ENCODE measurements at regions not wholly inside any gene's neighbourhood (a gene's known extent, or its start where the extent isn't known, plus 50 kb on each side); places are given as distances from the start of the nearest gene placed in this dataset.

DNA sequence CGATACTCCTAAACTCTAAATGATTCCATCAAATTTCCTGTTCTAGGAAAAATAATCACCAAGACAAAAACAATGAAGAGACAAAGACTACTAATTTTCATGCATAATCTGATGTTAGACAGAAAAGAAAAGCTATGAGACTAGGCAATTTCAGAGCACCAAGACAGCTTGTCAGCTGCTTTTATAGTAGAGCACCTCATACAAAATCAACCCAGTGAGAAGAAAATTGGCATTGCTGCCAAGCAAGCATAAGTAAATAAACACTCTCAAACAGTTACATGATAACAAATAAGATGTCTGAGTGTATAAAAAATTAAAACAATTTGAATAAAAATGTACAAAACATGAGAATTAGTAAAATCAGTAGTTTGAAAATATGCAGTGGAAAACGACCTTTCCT, 1544.6 kb downstream of the C4orf33 start:
- Histone ChIP-seq H3K4me1 (ENCODE audit: insufficient read depth, low read length) (no peaks in the 10 kb centered on the region), H3K27ac (ENCODE audit: low read depth in 1 of 2, low read length in 2 of 2) (no peak overlapping the region), H3K27me3 (ENCODE audit: control insufficient read depth in 1 of 2, insufficient read depth in 2 of 2, low read length in 2 of 2) (no peaks in the 10 kb centered on the region), H3K36me3 (ENCODE audit: insufficient read depth, low read length) (no peaks in the 10 kb centered on the region), H3K9me3 (ENCODE audit: control insufficient read depth in 1 of 2, insufficient read depth in 1 of 2, low read length in 2 of 2) (no peaks in the 10 kb centered on the region), H3K4me3 (ENCODE audit: low read length) (no peak overlapping the region)
- Mint-ChIP-seq H3K9me3 (peaks cover 5% of the 10 kb centered on the region), H3K27ac (no peak overlapping the region), H3K27me3 (no peaks in the 10 kb centered on the region), H3K4me1 (ENCODE audit: low read depth) (no peaks in the 10 kb centered on the region), H3K4me3 (no peak overlapping the region), H3K36me3 (ENCODE audit: low read depth) (no peaks in the 10 kb centered on the region)
- no peak for DNase-seq
- TF ChIP-seq, protein P1, sequence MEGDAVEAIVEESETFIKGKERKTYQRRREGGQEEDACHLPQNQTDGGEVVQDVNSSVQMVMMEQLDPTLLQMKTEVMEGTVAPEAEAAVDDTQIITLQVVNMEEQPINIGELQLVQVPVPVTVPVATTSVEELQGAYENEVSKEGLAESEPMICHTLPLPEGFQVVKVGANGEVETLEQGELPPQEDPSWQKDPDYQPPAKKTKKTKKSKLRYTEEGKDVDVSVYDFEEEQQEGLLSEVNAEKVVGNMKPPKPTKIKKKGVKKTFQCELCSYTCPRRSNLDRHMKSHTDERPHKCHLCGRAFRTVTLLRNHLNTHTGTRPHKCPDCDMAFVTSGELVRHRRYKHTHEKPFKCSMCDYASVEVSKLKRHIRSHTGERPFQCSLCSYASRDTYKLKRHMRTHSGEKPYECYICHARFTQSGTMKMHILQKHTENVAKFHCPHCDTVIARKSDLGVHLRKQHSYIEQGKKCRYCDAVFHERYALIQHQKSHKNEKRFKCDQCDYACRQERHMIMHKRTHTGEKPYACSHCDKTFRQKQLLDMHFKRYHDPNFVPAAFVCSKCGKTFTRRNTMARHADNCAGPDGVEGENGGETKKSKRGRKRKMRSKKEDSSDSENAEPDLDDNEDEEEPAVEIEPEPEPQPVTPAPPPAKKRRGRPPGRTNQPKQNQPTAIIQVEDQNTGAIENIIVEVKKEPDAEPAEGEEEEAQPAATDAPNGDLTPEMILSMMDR (IDR thresholded peaks at IDR 0.05) = no peak
- ATAC-seq (ENCODE audit: poor library complexity) = no peak
- CTCF ChIA-PET = no interaction called here
- POLR2A ChIA-PET = no interaction called here
- intact Hi-C loops (cut with DNase I, micrococcal nuclease) = no loop called here

DNA sequence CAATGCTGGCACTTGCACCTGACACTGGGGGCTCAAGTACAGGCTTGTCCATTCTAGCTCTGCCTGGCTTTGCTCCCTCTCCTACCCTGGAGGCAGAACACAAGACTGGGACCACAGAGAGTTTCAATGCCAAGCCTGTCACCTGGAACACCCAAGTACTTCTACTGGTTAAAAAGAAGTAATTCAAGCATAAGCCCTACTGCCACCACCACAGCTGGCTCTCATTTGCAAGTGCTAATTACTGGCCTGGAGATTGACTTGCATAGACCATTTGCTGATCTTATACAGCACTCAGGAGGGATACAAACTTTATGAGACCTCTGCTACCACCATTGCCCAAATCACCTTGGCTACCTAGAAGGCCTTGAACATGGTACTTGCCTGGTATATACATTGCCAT, 1550.9 kb downstream of the C4orf33 start:
- H3K36me3 ChIP-seq (ENCODE audit: insufficient read depth, low read length) = no peaks in the 10 kb centered on the region
- no peak for DNase-seq
- no peaks in the 10 kb centered on the region for H3K4me1 ChIP-seq (ENCODE audit: insufficient read depth, low read length)
- H3K27ac ChIP-seq (ENCODE audit: low read depth in 1 of 2, low read length in 2 of 2) = no peak overlapping the region
- Mint-ChIP-seq H3K27ac (no peak overlapping the region), H3K4me1 (ENCODE audit: low read depth) (no peaks in the 10 kb centered on the region), H3K9me3 (no peaks in the 10 kb centered on the region), H3K36me3 (ENCODE audit: low read depth) (no peaks in the 10 kb centered on the region), H3K4me3 (no peak overlapping the region), H3K27me3 (no peaks in the 10 kb centered on the region)
- H3K9me3 ChIP-seq (ENCODE audit: control insufficient read depth in 1 of 2, insufficient read depth in 1 of 2, low read length in 2 of 2) = peaks cover 0 to 4% of the 10 kb centered on the region in 2 experiments
- ChIA-PET CTCF (no interaction called here), POLR2A (no interaction called here)
- no peaks in the 10 kb centered on the region for H3K27me3 ChIP-seq (ENCODE audit: control insufficient read depth in 1 of 2, insufficient read depth in 2 of 2, low read length in 2 of 2)
- no peak overlapping the region for H3K4me3 ChIP-seq (ENCODE audit: low read length)
- TF ChIP-seq, protein P1 (IDR thresholded peaks at IDR 0.05) = no peak
- intact Hi-C loops (cut with DNase I, micrococcal nuclease) = no loop called here
- no peak for ATAC-seq (ENCODE audit: poor library complexity)

DNA sequence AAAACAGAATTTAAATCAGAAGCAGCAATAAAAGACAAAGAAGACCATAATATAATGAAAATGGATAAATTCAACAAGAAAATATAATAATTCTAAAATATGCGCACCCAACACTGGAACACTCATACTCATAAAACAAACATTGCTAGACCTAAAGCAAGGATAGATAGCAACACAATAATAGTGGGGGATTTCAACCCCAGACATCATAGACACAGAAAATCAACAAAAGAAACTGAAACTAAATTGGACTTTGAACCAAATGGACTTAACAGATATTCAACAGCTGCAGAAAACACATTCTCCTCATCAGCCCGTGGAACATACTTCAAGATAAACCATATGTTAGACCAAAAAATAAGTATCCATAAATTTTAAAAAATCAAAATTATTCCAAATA, 1552.6 kb downstream of the C4orf33 start:
- no peak overlapping the region for H3K4me3 ChIP-seq (ENCODE audit: low read length)
- H3K27ac ChIP-seq (ENCODE audit: low read depth in 1 of 2, low read length in 2 of 2) = no peak overlapping the region
- no peaks in the 10 kb centered on the region for H3K36me3 ChIP-seq (ENCODE audit: insufficient read depth, low read length)
- TF ChIP-seq, protein P1 (IDR thresholded peaks at IDR 0.05) = no peak
- intact Hi-C loops (cut with DNase I, micrococcal nuclease) = no loop called here
- no peaks in the 10 kb centered on the region for H3K27me3 ChIP-seq (ENCODE audit: control insufficient read depth in 1 of 2, insufficient read depth in 2 of 2, low read length in 2 of 2)
- no peaks in the 10 kb centered on the region for H3K4me1 ChIP-seq (ENCODE audit: insufficient read depth, low read length)
- no peaks in the 10 kb centered on the region for H3K36me3 Mint-ChIP-seq (ENCODE audit: low read depth)
- H3K4me1 Mint-ChIP-seq (ENCODE audit: low read depth) = no peaks in the 10 kb centered on the region
- H3K9me3 ChIP-seq (ENCODE audit: control insufficient read depth in 1 of 2, insufficient read depth in 1 of 2, low read length in 2 of 2) = peaks cover 0 to 4% of the 10 kb centered on the region in 2 experiments
- no peak overlapping the region for H3K4me3 Mint-ChIP-seq
- no peaks in the 10 kb centered on the region for H3K27me3 Mint-ChIP-seq
- no peak overlapping the region for H3K27ac Mint-ChIP-seq
- peaks cover 3% of the 10 kb centered on the region for H3K9me3 Mint-ChIP-seq
- POLR2A ChIA-PET = no interaction called here
- DNase-seq (no peak), ATAC-seq (ENCODE audit: poor library complexity) (no peak)
- CTCF ChIA-PET = no interaction called here

Measured in CD4-positive, alpha-beta T cell (primary cell).